ENCODE measurements at regions not wholly inside any gene's neighbourhood (a gene's known extent, or its start where the extent isn't known, plus 50 kb on each side); places are given as distances from the start of the nearest gene placed in this dataset.

GRCh38 chr1:60130703-60131102, 57.1 kb upstream of the C1orf87 start:
- WGBS, 2 experiments (ENCODE audit: extremely low coverage in 1 of 2, insufficient coverage in 1 of 2, insufficient read length in 1 of 2, insufficient replicate concordance in 2 of 2, low coverage in 1 of 2, low lambda C conversion rate in 2 of 2, missing lambda C conversion rate in 1 of 2), result 94% methylated on average over 3 of the region's 3 CpGs; no CpG with 5 or more reads in 1 of the 2 experiments
- FAIRE-seq, result no peak
- no peak overlapping the region for H2BK5ac ChIP-seq (ENCODE audit: low read depth, low read length)
- TF ChIP-seq SUZ12 (IDR thresholded peaks at IDR 0.05; ENCODE audit: low read length) (no peak), GTF2F1 (IDR thresholded peaks at IDR 0.05; ENCODE audit: borderline replicate concordance, low read depth, low read length) (no peak), FOSL1 (IDR thresholded peaks at IDR 0.05; ENCODE audit: insufficient read depth, low read depth, low read length) (no peak), POLR2A (IDR thresholded peaks at IDR 0.05; ENCODE audit: control extremely low read depth in 1 of 2, low read depth in 2 of 2, low read length in 2 of 2) (no peak), TAF1 (IDR thresholded peaks at IDR 0.05; ENCODE audit: low read depth, low read length) (no peak), KDM4A (IDR thresholded peaks at IDR 0.05; ENCODE audit: low read depth, low read length, severe bottlenecking) (no peak), SAP30 (IDR thresholded peaks at IDR 0.05; ENCODE audit: insufficient read depth, insufficient replicate concordance, low read length) (no peak), RAD21 (IDR thresholded peaks at IDR 0.05 in 1 of 2, conservative IDR thresholded peaks at IDR 0.05 in 1 of 2; ENCODE audit: low read depth in 2 of 2, low read length in 2 of 2) (no peak)

More at GRCh38 chr1:60130703-60131102, 57.1 kb upstream of the C1orf87 start:
- ChIA-PET CTCF (ENCODE audit: partially characterized antibody) (interaction anchor here (0.6 to 4.4 kb wide), 6 partner anchors 8 to 179 kb away, joined by 3 to 43 read pairs (median 8); no protein-coding TSS in a partner anchor), POLR2A (ENCODE audit: partially characterized antibody) (no interaction called here)
- H2BK20ac ChIP-seq (ENCODE audit: low read length), result no peak overlapping the region
- no peak overlapping the region for H3K56ac ChIP-seq (replicated peaks; ENCODE audit: insufficient read length, low read depth, low read length)
- no peak overlapping the region for H3K9ac ChIP-seq (replicated peaks in 1 of 4; ENCODE audit: extremely low read depth in 1 of 4, low read depth in 3 of 4, low read length in 3 of 4)
- H3K23ac ChIP-seq (ENCODE audit: insufficient read length), result no peak overlapping the region
- H3K4ac ChIP-seq (replicated peaks; ENCODE audit: insufficient read length, low read depth, low read length), result no peak overlapping the region
- H3K4me2 ChIP-seq (ENCODE audit: insufficient read depth in 1 of 2, low read depth in 2 of 2, low read length in 2 of 2), result no peak overlapping the region
- no peaks in the 10 kb centered on the region for H3K79me2 ChIP-seq (ENCODE audit: control insufficient read depth in 1 of 2, insufficient read depth in 2 of 2, low read length in 2 of 2)
- H2BK15ac ChIP-seq (ENCODE audit: low read length), result no peak overlapping the region
- H4K20me1 ChIP-seq (replicated peaks in 1 of 2; ENCODE audit: control insufficient read depth in 1 of 2, insufficient read depth in 2 of 2, low read length in 2 of 2), result no peaks in the 10 kb centered on the region
- no peak overlapping the region for H3K14ac ChIP-seq (ENCODE audit: insufficient read length)
- no peaks in the 10 kb centered on the region for H3K9me3 ChIP-seq (ENCODE audit: insufficient read depth in 2 of 2, low read depth in 1 of 2, low read length in 1 of 2)
- H3K4me1 ChIP-seq (replicated peaks in 1 of 4; ENCODE audit: control insufficient read depth in 3 of 4, insufficient read depth in 4 of 4, low read length in 3 of 4), result no peaks in the 10 kb centered on the region
- no peaks in the 10 kb centered on the region for H3K79me1 ChIP-seq (ENCODE audit: low read depth, low read length)
- no peaks in the 10 kb centered on the region for H3K36me3 ChIP-seq (ENCODE audit: control insufficient read depth in 2 of 4, insufficient read depth in 4 of 4, low read length in 3 of 4)
- no peak overlapping the region for H2AFZ ChIP-seq (ENCODE audit: low read length)
- no peak overlapping the region for H4K91ac ChIP-seq (replicated peaks; ENCODE audit: insufficient read length, low read length)
- no peak overlapping the region for H4K8ac ChIP-seq (ENCODE audit: extremely low read depth, insufficient read depth, low read length)
- H3K4me3 ChIP-seq (ENCODE audit: extremely low read depth in 1 of 4, insufficient read depth in 2 of 4, low read depth in 3 of 4, low read length in 4 of 4), result no peak overlapping the region
- no peak overlapping the region for H3K27ac ChIP-seq (ENCODE audit: low read depth, low read length)
- H3K18ac ChIP-seq (ENCODE audit: extremely low read depth, low read length), result no peak overlapping the region
- no peak overlapping the region for H2BK120ac ChIP-seq (replicated peaks; ENCODE audit: low read depth, low read length)
- no peak overlapping the region for H2AK5ac ChIP-seq (ENCODE audit: low read depth, low read length)
- H3K27me3 ChIP-seq (replicated peaks in 1 of 4; ENCODE audit: control insufficient read depth in 3 of 4, extremely low read depth in 1 of 4, insufficient read depth in 3 of 4, low read length in 3 of 4), result peaks cover 0 to under 1% (median 0%) of the 10 kb centered on the region in 4 experiments; a peak in 1 of 7 replicates
- DNase-seq (ENCODE audit: low read depth in 1 of 2, low spot score in 2 of 2), result no peak
- no peaks in the 10 kb centered on the region for H3K23me2 ChIP-seq (ENCODE audit: low read depth, low read length)
- H4K5ac ChIP-seq (ENCODE audit: insufficient read length, low read depth, low read length), result no peak overlapping the region
- no peak overlapping the region for H2BK12ac ChIP-seq (ENCODE audit: low read depth, low read length)
